ENCODE measurements at regions not wholly inside any gene's neighbourhood (a gene's known extent, or its start where the extent isn't known, plus 50 kb on each side); places are given as distances from the start of the nearest gene placed in this dataset.

DNA sequence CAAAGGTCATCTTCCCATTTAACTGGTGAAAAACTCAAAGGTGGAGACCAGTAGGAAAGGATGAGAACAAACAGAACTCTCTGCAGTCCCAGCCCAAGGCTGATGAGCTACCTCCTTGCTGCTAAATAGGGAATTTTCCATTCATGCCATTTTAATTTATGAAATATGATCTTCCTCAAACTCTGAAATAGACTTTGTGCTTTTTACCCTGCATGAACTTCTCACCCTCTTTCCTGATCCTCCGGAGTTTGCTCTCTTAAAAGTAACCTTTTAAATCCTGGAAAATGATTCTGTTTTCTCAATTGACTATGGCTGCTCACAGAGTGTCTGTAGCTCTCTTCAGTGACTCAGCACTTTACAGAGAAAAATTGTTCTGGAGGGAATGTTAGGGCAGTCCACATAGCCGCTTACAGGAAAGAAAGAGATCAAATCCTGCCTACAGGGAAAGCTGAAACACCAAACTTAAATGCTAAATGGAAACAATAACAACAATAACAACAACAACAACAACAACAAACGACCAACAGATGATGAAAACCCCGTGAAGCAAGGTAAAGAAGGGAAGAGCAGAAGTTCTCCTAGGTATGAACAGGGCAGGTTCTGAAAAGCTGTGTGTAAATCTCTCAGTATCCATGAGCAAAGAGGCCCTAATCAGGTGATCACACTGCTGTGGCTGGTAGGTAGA, 79.8 kb upstream of the SESTD1 start:
- DNase-seq (ENCODE audit: low read depth in 2 of 2): peak; percentile 40 to 45
- TF ChIP-seq, protein P1, sequence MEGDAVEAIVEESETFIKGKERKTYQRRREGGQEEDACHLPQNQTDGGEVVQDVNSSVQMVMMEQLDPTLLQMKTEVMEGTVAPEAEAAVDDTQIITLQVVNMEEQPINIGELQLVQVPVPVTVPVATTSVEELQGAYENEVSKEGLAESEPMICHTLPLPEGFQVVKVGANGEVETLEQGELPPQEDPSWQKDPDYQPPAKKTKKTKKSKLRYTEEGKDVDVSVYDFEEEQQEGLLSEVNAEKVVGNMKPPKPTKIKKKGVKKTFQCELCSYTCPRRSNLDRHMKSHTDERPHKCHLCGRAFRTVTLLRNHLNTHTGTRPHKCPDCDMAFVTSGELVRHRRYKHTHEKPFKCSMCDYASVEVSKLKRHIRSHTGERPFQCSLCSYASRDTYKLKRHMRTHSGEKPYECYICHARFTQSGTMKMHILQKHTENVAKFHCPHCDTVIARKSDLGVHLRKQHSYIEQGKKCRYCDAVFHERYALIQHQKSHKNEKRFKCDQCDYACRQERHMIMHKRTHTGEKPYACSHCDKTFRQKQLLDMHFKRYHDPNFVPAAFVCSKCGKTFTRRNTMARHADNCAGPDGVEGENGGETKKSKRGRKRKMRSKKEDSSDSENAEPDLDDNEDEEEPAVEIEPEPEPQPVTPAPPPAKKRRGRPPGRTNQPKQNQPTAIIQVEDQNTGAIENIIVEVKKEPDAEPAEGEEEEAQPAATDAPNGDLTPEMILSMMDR (IDR thresholded peaks at IDR 0.05; ENCODE audit: low read depth, low read length): no peak
- H3K4me3 ChIP-seq (replicated peaks in 1 of 2; ENCODE audit: low read depth in 2 of 2, low read length in 2 of 2): no peak overlapping the region

DNA sequence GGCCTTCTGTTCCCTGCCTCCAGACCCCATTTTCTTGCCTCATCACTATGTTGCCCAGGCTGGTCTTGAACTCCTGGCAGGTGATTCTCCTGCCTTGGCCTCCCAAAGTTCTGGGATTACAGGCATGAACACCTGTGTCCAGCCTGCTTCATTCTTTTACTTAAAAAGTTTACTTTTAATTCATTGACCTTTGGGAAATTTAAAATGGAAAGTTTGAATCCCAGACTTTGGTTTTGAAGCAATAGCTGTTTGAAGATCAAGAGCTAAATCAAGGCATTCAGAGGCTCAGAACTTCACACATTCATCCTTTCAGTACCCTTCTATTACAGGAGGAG, 79.3 kb upstream of the SESTD1 start:
- no peak for DNase-seq (ENCODE audit: low read depth in 2 of 2)
- H3K4me3 ChIP-seq (replicated peaks in 1 of 2; ENCODE audit: low read depth in 2 of 2, low read length in 2 of 2): no peak overlapping the region
- TF ChIP-seq, protein P1 (IDR thresholded peaks at IDR 0.05; ENCODE audit: low read depth, low read length): no peak

GRCh38 chr2:179341152-179341866, 76.7 kb upstream of the SESTD1 start:
- H3K4me3 ChIP-seq (replicated peaks in 1 of 2; ENCODE audit: low read depth in 2 of 2, low read length in 2 of 2): no peak overlapping the region
- DNase-seq (ENCODE audit: low read depth in 2 of 2): peak in 1 of 2 donors; percentile 45
- TF ChIP-seq, protein P1 (IDR thresholded peaks at IDR 0.05; ENCODE audit: low read depth, low read length): no peak

DNA sequence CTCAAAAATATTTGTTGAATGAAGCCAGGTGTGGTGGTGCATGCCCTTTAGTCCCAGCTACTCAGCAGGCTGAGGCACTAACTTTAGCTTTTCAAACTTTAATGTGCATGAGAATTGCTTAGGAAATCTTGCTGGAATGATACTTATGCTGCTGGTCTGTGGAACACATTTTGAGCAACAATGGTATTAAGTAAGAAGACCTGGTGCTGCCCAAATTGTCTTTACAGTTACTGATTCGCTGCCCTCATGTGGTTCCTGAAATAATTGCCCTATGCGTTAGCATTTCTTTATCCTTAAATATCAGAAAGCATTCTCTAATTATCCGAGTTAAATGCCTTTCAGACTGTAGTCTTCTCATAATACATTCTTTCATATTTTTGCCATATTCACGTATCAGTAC, 76.0 kb upstream of the SESTD1 start:
- TF ChIP-seq, protein P1 (IDR thresholded peaks at IDR 0.05; ENCODE audit: low read depth, low read length): peak; percentile 46
- DNase-seq (ENCODE audit: low read depth in 2 of 2): peak; percentile 77
- no peak overlapping the region for H3K4me3 ChIP-seq (replicated peaks in 1 of 2; ENCODE audit: low read depth in 2 of 2, low read length in 2 of 2)

GRCh38 chr2:179338681-179339080, 74.0 kb upstream of the SESTD1 start:
- peak; percentile 51 to 63 for DNase-seq (ENCODE audit: low read depth in 2 of 2)
- TF ChIP-seq, protein P1 (IDR thresholded peaks at IDR 0.05; ENCODE audit: low read depth, low read length): no peak
- no peak overlapping the region for H3K4me3 ChIP-seq (replicated peaks in 1 of 2; ENCODE audit: low read depth in 2 of 2, low read length in 2 of 2)

DNA sequence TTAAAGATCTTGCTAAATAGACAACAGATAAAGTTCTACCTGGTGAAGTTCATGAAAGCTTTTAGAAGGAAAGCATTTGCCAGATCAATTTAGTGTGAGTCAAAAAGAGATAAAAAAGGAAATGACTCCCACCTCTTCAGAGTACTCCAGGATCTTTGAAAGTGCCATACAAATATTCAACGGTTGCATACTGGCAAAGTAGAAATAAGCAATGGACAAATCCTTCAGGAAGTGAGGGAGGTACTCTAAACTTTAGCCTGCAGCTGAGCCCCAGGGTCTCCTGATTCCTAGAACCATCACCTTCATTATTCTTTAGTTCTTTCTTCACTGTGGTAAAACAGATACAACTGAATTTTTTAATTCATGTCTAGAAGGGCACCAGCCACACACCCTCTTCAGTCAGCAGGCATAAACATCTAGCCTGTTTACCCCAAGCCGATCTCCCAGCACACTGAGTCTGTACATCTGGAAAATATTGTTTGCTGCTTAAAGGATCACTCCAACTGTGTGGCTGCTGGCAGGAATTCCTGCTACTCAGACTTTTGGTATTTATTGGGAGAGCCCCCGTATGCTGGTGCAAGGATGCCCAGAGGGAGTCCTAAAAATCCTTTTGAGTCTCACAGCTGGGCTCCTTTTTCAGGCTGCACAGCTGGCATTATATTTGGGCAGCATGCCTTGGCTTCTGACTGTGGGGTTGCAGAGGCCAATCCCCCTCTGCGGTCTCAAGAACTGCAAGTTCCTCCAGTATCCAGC, 72.3 kb upstream of the SESTD1 start:
- TF ChIP-seq, protein P1 (IDR thresholded peaks at IDR 0.05; ENCODE audit: low read depth, low read length): no peak
- DNase-seq (ENCODE audit: low read depth in 2 of 2): peak; percentile 41 to 50
- no peak overlapping the region for H3K4me3 ChIP-seq (replicated peaks in 1 of 2; ENCODE audit: low read depth in 2 of 2, low read length in 2 of 2)
